ENCODE measurements at regions not wholly inside any gene's neighbourhood (a gene's known extent, or its start where the extent isn't known, plus 50 kb on each side); places are given as distances from the start of the nearest gene placed in this dataset.

- TF ChIP-seq CTCF (IDR thresholded peaks at IDR 0.05), result no peak
- no peak for TF ChIP-seq POLR2A (IDR thresholded peaks at IDR 0.05)
These were observed 139.3 kb upstream of the KLF6 start for GRCh38 chr10:3924344-3924743.

Measured in testis (tissue), 2 donors.